Chondrocyte (in vitro differentiated cells): ENCODE measurements at regions not wholly inside any gene's neighbourhood (a gene's known extent, or its start where the extent isn't known, plus 50 kb on each side); places are given as distances from the start of the nearest gene placed in this dataset.

Source experiments
- DNase-seq: peaks from one replicate; pipeline ENCODE4 v3.0.0; 2021; ENCODE audit warnings: mixed read lengths, low spot score
- H3K27ac Mint-ChIP-seq: one replicate; pipeline ENCODE4 v1.8.0; 2021; ENCODE audit warnings: mild to moderate bottlenecking, moderate library complexity, mixed read lengths; ENCODE audit not compliant: unreplicated experiment
- H3K27me3 Mint-ChIP-seq: 2 replicates; pipeline ENCODE4 v1.8.0; 2021; ENCODE audit warnings: low read depth, mixed read lengths
- H3K36me3 Mint-ChIP-seq: 2 replicates; pipeline ENCODE4 v1.8.0; 2021; ENCODE audit warnings: low read depth, mixed read lengths
- H3K4me1 Mint-ChIP-seq: 2 replicates; pipeline ENCODE4 v1.8.0; 2021; ENCODE audit warnings: low read depth, mild to moderate bottlenecking, mixed read lengths
- H3K4me3 Mint-ChIP-seq: one replicate; pipeline ENCODE4 v1.8.0; 2021; ENCODE audit warnings: mild to moderate bottlenecking, moderate library complexity, mixed read lengths; ENCODE audit not compliant: unreplicated experiment
- H3K9me3 Mint-ChIP-seq: 2 replicates; pipeline ENCODE4 v1.8.0; 2021; ENCODE audit warnings: low read depth, mixed read lengths
- CTCF ChIP-seq: fragments of 200-600 bp; sonication (generic); IDR thresholded peaks from 2 replicates; pipeline ENCODE4 v1.5.0; 2021; ENCODE audit warnings: antibody characterized with exemption, mild to moderate bottlenecking, moderate library complexity

- DNase-seq = no peak
- no peak overlapping the region for H3K27ac Mint-ChIP-seq
- no peaks in the 10 kb centered on the region for H3K36me3 Mint-ChIP-seq
- no peaks in the 10 kb centered on the region for H3K27me3 Mint-ChIP-seq
- no peak for TF ChIP-seq CTCF
- H3K9me3 Mint-ChIP-seq = no peaks in the 10 kb centered on the region
- no peak overlapping the region for H3K4me3 Mint-ChIP-seq
- H3K4me1 Mint-ChIP-seq = peaks cover 26% of the 10 kb centered on the region
Observed at GRCh38 chr7:116390363-116390762, 109.2 kb upstream of the CAV2 start.

GRCh38 chr7:116392806-116393205 is 106.7 kb upstream of the CAV2 start:
- Mint-ChIP-seq H3K4me3 (no peak overlapping the region), H3K4me1 (peaks cover 35% of the 10 kb centered on the region), H3K27ac (peak overlapping the region; percentile 89), H3K36me3 (no peaks in the 10 kb centered on the region), H3K27me3 (no peaks in the 10 kb centered on the region), H3K9me3 (peaks cover under 1% of the 10 kb centered on the region)
- no peak for TF ChIP-seq CTCF
- DNase-seq = no peak

- no peak for DNase-seq
- Mint-ChIP-seq H3K27me3 (no peaks in the 10 kb centered on the region), H3K36me3 (no peaks in the 10 kb centered on the region), H3K4me1 (peaks cover 35% of the 10 kb centered on the region), H3K4me3 (no peak overlapping the region), H3K9me3 (peaks cover 3% of the 10 kb centered on the region), H3K27ac (peak overlapping the region; percentile 89)
- no peak for TF ChIP-seq CTCF
Observed at GRCh38 chr7:116393654-116394053, 105.9 kb upstream of the CAV2 start.

- H3K4me3 Mint-ChIP-seq = no peak overlapping the region
Observed at GRCh38 chr7:116394106-116394505, 105.4 kb upstream of the CAV2 start.

GRCh38 chr7:116395141-116395791 is 104.3 kb upstream of the CAV2 start:
- Mint-ChIP-seq H3K36me3 (no peaks in the 10 kb centered on the region), H3K27me3 (no peaks in the 10 kb centered on the region), H3K4me1 (peaks cover 45% of the 10 kb centered on the region), H3K4me3 (no peak overlapping the region), H3K9me3 (peaks cover 6% of the 10 kb centered on the region), H3K27ac (peak overlapping the region; percentile 92)
- no peak for DNase-seq
- TF ChIP-seq CTCF = no peak

More at GRCh38 chr7:116394106-116394505, 105.4 kb upstream of the CAV2 start:
- H3K27me3 Mint-ChIP-seq = no peaks in the 10 kb centered on the region
- no peaks in the 10 kb centered on the region for H3K36me3 Mint-ChIP-seq
- peaks cover 35% of the 10 kb centered on the region for H3K4me1 Mint-ChIP-seq
- peaks cover 6% of the 10 kb centered on the region for H3K9me3 Mint-ChIP-seq
- peak overlapping the region; percentile 89 for H3K27ac Mint-ChIP-seq
- DNase-seq = no peak
- no peak for TF ChIP-seq CTCF
